Glomerular endothelial cell (primary cell): ENCODE measurements at regions not wholly inside any gene's neighbourhood (a gene's known extent, or its start where the extent isn't known, plus 50 kb on each side); places are given as distances from the start of the nearest gene placed in this dataset.
"Not testable (repeated sequence)": the region's sequence is repeated elsewhere in the genome, so short reads cannot be mapped to it uniquely, and the experiment has no call there.

Experiments
- DNase-seq: peaks from one replicate; pipeline ENCODE4 v3.0.0-alpha.2; 2011; ENCODE audit warnings: low read depth, low spot score; ENCODE audit errors: extremely low read depth

- DNase-seq = no peak
These were observed 248.4 kb upstream of the JARID2 start for GRCh38 chr6:14997507-14997906.

GRCh38 chr6:14999106-14999505 lies 246.8 kb upstream of the JARID2 start:
- no peak for DNase-seq

- no peak for DNase-seq
These were observed 244.5 kb upstream of the JARID2 start for GRCh38 chr6:15001326-15001910.

- DNase-seq = no peak
These were observed 237.6 kb upstream of the JARID2 start for GRCh38 chr6:15008269-15008668.

- DNase-seq = no peak
These were observed 230.9 kb upstream of the JARID2 start for GRCh38 chr6:15014958-15015357.

GRCh38 chr6:15016813-15017212 lies 229.1 kb upstream of the JARID2 start:
- DNase-seq = no peak

- DNase-seq = no peak
These were observed 228.6 kb upstream of the JARID2 start for GRCh38 chr6:15017261-15017660.

- no peak for DNase-seq
These were observed 228.1 kb upstream of the JARID2 start for GRCh38 chr6:15017803-15018202.

GRCh38 chr6:15020119-15020770 lies 225.6 kb upstream of the JARID2 start:
- DNase-seq = no peak

- DNase-seq = no peak
These were observed 224.8 kb upstream of the JARID2 start for GRCh38 chr6:15021074-15021473.

- not testable (repeated sequence) for DNase-seq
These were observed 222.9 kb upstream of the JARID2 start for GRCh38 chr6:15023018-15023417.

- no peak for DNase-seq
These were observed 222.4 kb upstream of the JARID2 start for GRCh38 chr6:15023448-15023847.

GRCh38 chr6:15025446-15025845 lies 220.4 kb upstream of the JARID2 start:
- DNase-seq = no peak

GRCh38 chr6:15026832-15027231 lies 219.0 kb upstream of the JARID2 start:
- no peak for DNase-seq

- DNase-seq = no peak
These were observed 218.4 kb upstream of the JARID2 start for GRCh38 chr6:15027472-15027871.

GRCh38 chr6:15032015-15032414 lies 213.9 kb upstream of the JARID2 start:
- no peak for DNase-seq

- no peak for DNase-seq
These were observed 212.0 kb upstream of the JARID2 start for GRCh38 chr6:15033850-15034203.

GRCh38 chr6:15036690-15037245 lies 209.1 kb upstream of the JARID2 start:
- no peak for DNase-seq

- DNase-seq = no peak
These were observed 208.6 kb upstream of the JARID2 start for GRCh38 chr6:15037253-15037652.

- no peak for DNase-seq
These were observed 207.7 kb upstream of the JARID2 start for GRCh38 chr6:15038013-15038791.

GRCh38 chr6:15039136-15039535 lies 206.7 kb upstream of the JARID2 start:
- no peak for DNase-seq

GRCh38 chr6:15042938-15043337 lies 202.9 kb upstream of the JARID2 start:
- DNase-seq = no peak
